NCI-H2171 treated with DMSO at 0.1 percent for 48 hours (cell line): ENCODE measurements at regions not wholly inside any gene's neighbourhood (a gene's known extent, or its start where the extent isn't known, plus 50 kb on each side); places are given as distances from the start of the nearest gene placed in this dataset.
"Not testable (repeated sequence)": the region's sequence is repeated elsewhere in the genome, so short reads cannot be mapped to it uniquely, and the experiment has no call there.

ENCODE experiments used
- DNase-seq: peaks from one replicate; lab custom pipeline; 2025; lab: John Stamatoyannopoulos, UW

GRCh38 chr18:72987570-72987969 lies 119.8 kb upstream of the NETO1 start:
- not testable (repeated sequence) for DNase-seq

- no peak for DNase-seq
These were observed 118.3 kb upstream of the NETO1 start for GRCh38 chr18:72986103-72986502.

GRCh38 chr18:72985686-72986085 lies 117.9 kb upstream of the NETO1 start:
- DNase-seq, result no peak

- no peak for DNase-seq
These were observed 116.5 kb upstream of the NETO1 start for GRCh38 chr18:72984290-72984689.

- DNase-seq, result no peak
These were observed 106.1 kb upstream of the NETO1 start for GRCh38 chr18:72973841-72974240.

GRCh38 chr18:72965616-72966015 lies 97.8 kb upstream of the NETO1 start:
- DNase-seq, result no peak

- not testable (repeated sequence) for DNase-seq
These were observed 90.4 kb upstream of the NETO1 start for GRCh38 chr18:72958195-72958594.

GRCh38 chr18:72948439-72948838 lies 80.7 kb upstream of the NETO1 start:
- DNase-seq, result no peak

- DNase-seq, result no peak
These were observed 75.0 kb upstream of the NETO1 start for GRCh38 chr18:72942766-72943165.

- no peak for DNase-seq
These were observed 73.2 kb upstream of the NETO1 start for GRCh38 chr18:72940986-72941385.

- no peak for DNase-seq
These were observed 72.7 kb upstream of the NETO1 start for GRCh38 chr18:72940509-72940908.

GRCh38 chr18:72935744-72936143 lies 68.0 kb upstream of the NETO1 start:
- DNase-seq, result no peak

- DNase-seq, result no peak
These were observed 55.1 kb upstream of the NETO1 start for GRCh38 chr18:72922895-72923294.
